Cardiac fibroblast (primary cell): ENCODE measurements at regions not wholly inside any gene's neighbourhood (a gene's known extent, or its start where the extent isn't known, plus 50 kb on each side); places are given as distances from the start of the nearest gene placed in this dataset.

Experiments used
- DNase-seq, 2 donors: peaks; one replicate each; pipeline versions ENCODE4 v3.0.0 to v3.0.0-alpha.2; 2010; ENCODE audit warnings: low read depth in 2 of 2
- H3K4me3 ChIP-seq, 2 donors: replicated peaks in 1 of 2; 1 replicate in 1 of 2; 2 replicates in 1 of 2; pipeline ENCODE4 v1.5.1; 2011; ENCODE audit warnings: low read depth in 2 of 2, low read length in 2 of 2, mild to moderate bottlenecking in 2 of 2, moderate library complexity in 1 of 2
- CTCF ChIP-seq: IDR thresholded peaks from one replicate; pipeline ENCODE4 v1.5.1; 2011; ENCODE audit warnings: low read depth, mild to moderate bottlenecking, low read length, inconsistent platforms

DNA sequence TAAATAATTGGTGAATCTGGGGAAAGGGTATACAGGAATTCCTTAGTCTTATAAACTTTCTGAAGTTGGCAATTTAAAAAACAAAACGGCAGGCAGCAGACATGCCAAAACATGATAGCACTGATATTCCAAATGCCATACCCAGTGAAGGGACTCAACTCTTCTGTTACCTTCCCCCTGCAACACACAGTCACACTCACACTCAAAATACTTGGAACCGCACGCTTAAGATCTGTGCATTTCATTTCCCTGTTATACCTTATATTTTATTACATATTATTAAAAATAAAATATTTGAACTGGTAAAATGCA, 123.4 kb downstream of the ZFP36L2 start:
- no peak for TF ChIP-seq CTCF
- H3K4me3 ChIP-seq: no peak overlapping the region
- DNase-seq: no peak

DNA sequence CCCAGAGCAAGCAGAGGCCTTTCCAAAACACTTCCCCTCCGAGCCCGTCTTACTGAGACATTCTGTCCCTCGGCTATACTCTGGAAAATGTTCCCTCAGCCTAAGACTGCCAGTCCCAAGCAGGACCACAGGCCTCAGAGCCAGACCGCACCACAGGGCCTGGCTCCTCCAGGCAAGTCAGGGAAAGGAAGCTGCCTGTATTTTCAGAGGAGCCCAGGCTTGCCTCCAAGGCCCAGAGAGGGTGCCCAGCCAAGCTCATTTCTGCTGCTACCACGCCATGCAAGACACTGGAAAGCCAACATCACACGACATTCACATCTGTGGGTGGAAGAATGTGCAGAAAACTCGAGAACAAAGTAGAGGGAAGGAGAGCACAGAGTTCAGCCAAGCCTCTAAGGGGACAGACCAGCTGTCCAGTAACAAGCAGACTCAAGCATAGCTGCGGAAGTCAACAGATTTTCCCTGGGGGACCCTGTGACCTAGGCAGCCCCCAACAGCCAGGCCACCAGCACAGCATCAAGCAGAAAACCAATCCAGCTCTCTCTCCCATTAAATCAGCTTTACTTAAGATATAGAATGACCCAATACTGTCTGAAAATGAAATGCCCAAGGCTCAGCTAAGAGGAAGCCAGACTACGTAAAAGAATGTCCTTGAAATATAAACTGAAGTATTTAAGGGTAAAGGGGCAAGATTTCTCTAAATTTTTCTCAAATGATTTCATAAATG, 123.9 kb downstream of the ZFP36L2 start:
- DNase-seq: peak in 1 of 2 donors; percentile 33
- TF ChIP-seq CTCF: no peak
- no peak overlapping the region for H3K4me3 ChIP-seq

GRCh38 chr2:43101751-43102150, 124.7 kb downstream of the ZFP36L2 start:
- no peak overlapping the region for H3K4me3 ChIP-seq
- TF ChIP-seq CTCF: no peak
- DNase-seq: no peak

- H3K4me3 ChIP-seq: peak overlapping the region in 1 of 2 donors; percentile 10
- no peak for TF ChIP-seq CTCF
- DNase-seq: peak; percentile 27 to 63
Observed at GRCh38 chr2:43100883-43101662, 125.3 kb downstream of the ZFP36L2 start.

- no peak overlapping the region for H3K4me3 ChIP-seq
- no peak for DNase-seq
- TF ChIP-seq CTCF: no peak
Observed at GRCh38 chr2:43100362-43100882, 126.0 kb downstream of the ZFP36L2 start.

- DNase-seq: no peak
- H3K4me3 ChIP-seq: no peak overlapping the region
- no peak for TF ChIP-seq CTCF
Observed at GRCh38 chr2:43099797-43100196, 126.6 kb downstream of the ZFP36L2 start.
